Endothelial cell of umbilical vein (primary cell): ENCODE measurements at regions not wholly inside any gene's neighbourhood (a gene's known extent, or its start where the extent isn't known, plus 50 kb on each side); places are given as distances from the start of the nearest gene placed in this dataset.

Experiments
- BruUV-seq: library from RNA; stranded (reverse); fragments of 400-500 nt; replicated peaks from 2 replicates; lab custom pipeline; 2021; lab: Mats Ljungman, UMichigan
- CTCF ChIA-PET: fragments of 300-600, 350-600 bp; sonication (Branson Sonifier 250); formaldehyde crosslinking; loops from one replicate; lab custom pipeline; 2021; ENCODE audit warnings: antibody characterized with exemption, inconsistent platforms; lab: Charles Lee
- POLR2A ChIA-PET: fragments of 300-600, 350-600 bp; sonication (Branson Sonifier 250); formaldehyde crosslinking; loops from one replicate; lab custom pipeline; 2021; ENCODE audit warnings: antibody characterized with exemption, inconsistent platforms; lab: Charles Lee
- DNase-seq: peaks from one replicate; pipeline ENCODE4 v3.0.0-alpha.2; 2011; ENCODE audit warnings: low read depth, low spot score
- FAIRE-seq: peaks from 2 replicates; lab custom pipeline; 2011; peaks lifted over from hg19 to GRCh38; lab: Jason Lieb, UNC
- H2AFZ ChIP-seq: 2 replicates; pipeline ENCODE4 v1.6.0; 2012; ENCODE audit warnings: low read depth, low read length, control low read depth, inconsistent platforms
- H3K27ac ChIP-seq: 2 replicates; pipeline ENCODE4 v1.5.1; 2011; ENCODE audit warnings: low read depth, mild to moderate bottlenecking, control low read depth, low read length, moderate library complexity; ENCODE audit not compliant: insufficient read depth
- H3K27me3 ChIP-seq, 2 experiments: 2 replicates each; pipeline versions ENCODE4 v1.6.0 to v1.6.1; 2011; ENCODE audit warnings: low read length in 2 of 2, mixed read lengths in 1 of 2; ENCODE audit not compliant: control insufficient read depth in 2 of 2, insufficient read depth in 2 of 2
- H3K36me3 ChIP-seq, 2 experiments: 2 replicates in 1 of 2; 3 replicates in 1 of 2; pipeline ENCODE4 v1.5.1; 2011; ENCODE audit warnings: low read length in 2 of 2, mild to moderate bottlenecking in 1 of 2, moderate library complexity in 1 of 2; ENCODE audit not compliant: control insufficient read depth in 2 of 2, insufficient read depth in 2 of 2; ENCODE audit errors: extremely low read depth in 1 of 2
- H3K4me1 ChIP-seq: 3 replicates; pipeline ENCODE4 v1.5.1; 2011; ENCODE audit warnings: mild to moderate bottlenecking, low read length; ENCODE audit not compliant: control insufficient read depth, insufficient read depth; ENCODE audit errors: extremely low read depth
- H3K4me2 ChIP-seq: 2 replicates; pipeline ENCODE4 v1.6.1; 2011; ENCODE audit warnings: low read length, control low read depth, mixed read lengths; ENCODE audit not compliant: insufficient read depth
- H3K4me3 ChIP-seq, 3 experiments: fragments of 200-600 bp in 1 of 3; sonication (generic), shearing (Covaris generic) in 1 of 3; replicated peaks in 1 of 3; 2 replicates each; pipeline ENCODE4 v1.5.1; 2011 to 2016; ENCODE audit warnings: control low read depth in 3 of 3, low read length in 3 of 3, mild to moderate bottlenecking in 2 of 3, inconsistent platforms in 1 of 3, low read depth in 1 of 3, moderate library complexity in 1 of 3; ENCODE audit not compliant: insufficient read depth in 1 of 3
- H3K79me2 ChIP-seq: 2 replicates; pipeline ENCODE4 v1.6.0; 2012; ENCODE audit warnings: low read length, inconsistent platforms; ENCODE audit not compliant: control insufficient read depth, insufficient read depth
- H3K9ac ChIP-seq: replicated peaks from 2 replicates; pipeline ENCODE3; 2011; ENCODE audit warnings: low read length, control low read depth; ENCODE audit not compliant: insufficient read depth; ENCODE audit errors: extremely low read depth
- H3K9me1 ChIP-seq: replicated peaks from 3 replicates; pipeline ENCODE4 v1.6.0; 2011; ENCODE audit warnings: mild to moderate bottlenecking, low read length; ENCODE audit not compliant: control insufficient read depth, insufficient read depth; ENCODE audit errors: extremely low read depth
- H3K9me3 ChIP-seq: replicated peaks from 2 replicates; pipeline ENCODE4 v1.5.1; 2012; ENCODE audit warnings: low read length, inconsistent platforms; ENCODE audit not compliant: control insufficient read depth, insufficient read depth
- H4K20me1 ChIP-seq: replicated peaks from 2 replicates; pipeline ENCODE3; 2011; ENCODE audit warnings: mild to moderate bottlenecking, low read length; ENCODE audit not compliant: control insufficient read depth, insufficient read depth; ENCODE audit errors: extremely low read depth
- EZH2 ChIP-seq: IDR thresholded peaks from 2 replicates; pipeline ENCODE4 v1.6.1; 2012; ENCODE audit warnings: borderline replicate concordance, low read depth, mild to moderate bottlenecking, moderate library complexity, low read length, inconsistent platforms; ENCODE audit not compliant: severe bottlenecking
- FOS ChIP-seq: IDR thresholded peaks from 2 replicates; pipeline ENCODE4 v1.6.1; 2011; ENCODE audit warnings: mild to moderate bottlenecking, low read length, moderate library complexity, borderline replicate concordance; ENCODE audit not compliant: insufficient read depth
- GATA2 ChIP-seq: IDR thresholded peaks from 2 replicates; pipeline ENCODE4 v1.7.0; 2011; ENCODE audit warnings: low read depth, mild to moderate bottlenecking, moderate library complexity, mixed read lengths, low read length; ENCODE audit not compliant: insufficient read length, insufficient read depth
- JUN ChIP-seq: IDR thresholded peaks from 2 replicates; pipeline ENCODE4 v1.6.1; 2011; ENCODE audit warnings: borderline replicate concordance, low read depth; ENCODE audit not compliant: insufficient read length, insufficient read depth
- MYC ChIP-seq: IDR thresholded peaks from one replicate; pipeline ENCODE4 v1.6.1; 2011; ENCODE audit warnings: mild to moderate bottlenecking, low read depth, low read length
- POLR2A ChIP-seq: IDR thresholded peaks from 2 replicates; pipeline ENCODE4 v1.6.1; 2012; ENCODE audit warnings: low read depth, mild to moderate bottlenecking, control low read depth, low read length
- POLR2AphosphoS5 ChIP-seq: IDR thresholded peaks from 2 replicates; pipeline ENCODE4 v1.6.1; 2012; ENCODE audit warnings: low read depth, mild to moderate bottlenecking, control low read depth, low read length, moderate library complexity; ENCODE audit not compliant: insufficient read depth
- dilution Hi-C: fragments of 300-500 bp; cut with MboI; formaldehyde crosslinking; loops from one replicate; pipeline ENCODE4 v1.15.0; 2019; ENCODE audit warnings: low sequenced_read_pairs; ENCODE audit not compliant: extremely low pct_ligation_motif_present
- intact Hi-C: fragments of 100-400 bp; cut with micrococcal nuclease; formaldehyde crosslinking; loops from one replicate; pipeline ENCODE4 v1.10.0; 2022
- TF ChIP-seq, protein P1 (sequence below): IDR thresholded peaks from 2 replicates; pipeline ENCODE4 v1.6.1; 2011; ENCODE audit not compliant: insufficient read depth, insufficient read length
- TF ChIP-seq, protein P2 (sequence below), 2 donors: IDR thresholded peaks; 1 replicate in 1 of 2; 2 replicates in 1 of 2; pipeline ENCODE4 v1.5.1; 2011; ENCODE audit warnings: low read length in 2 of 2, mild to moderate bottlenecking in 2 of 2, moderate library complexity in 2 of 2, control low read depth in 1 of 2, inconsistent platforms in 1 of 2, low read depth in 1 of 2; ENCODE audit not compliant: insufficient read depth in 1 of 2; ENCODE audit errors: extremely low read depth in 1 of 2

DNA sequence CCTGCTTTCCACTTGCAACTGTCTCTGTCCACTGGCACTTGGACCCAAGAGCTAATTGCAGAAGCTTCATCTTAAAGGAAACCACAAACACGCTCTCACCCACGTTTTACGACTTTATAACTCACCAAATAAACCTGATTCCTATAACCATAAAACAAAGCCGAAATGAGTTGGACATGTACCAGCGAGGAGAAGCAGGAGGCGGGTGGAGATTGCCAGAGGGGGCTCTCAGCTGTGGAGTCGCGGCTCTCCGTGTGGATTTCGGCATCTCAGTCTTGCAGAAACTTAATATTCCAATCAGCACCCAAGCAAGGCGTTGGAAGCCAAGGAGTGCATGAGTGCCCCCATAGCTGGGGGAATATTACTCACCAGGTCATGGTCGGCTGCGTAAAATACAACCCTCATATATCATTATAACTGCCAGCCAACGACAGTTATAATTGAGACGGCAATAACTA lies 483.6 kb downstream of the MN1 start:
- H3K9ac ChIP-seq = no peak overlapping the region
- FAIRE-seq = no peak
- BruUV-seq = no TSS peak
- H2AFZ ChIP-seq = no peak overlapping the region
- CTCF ChIA-PET = interaction anchor here (1.3 kb wide), 1 partner anchor 23 kb away, joined by 4 read pairs; no protein-coding TSS in a partner anchor
- no peaks in the 10 kb centered on the region for H3K9me3 ChIP-seq
- no peaks in the 10 kb centered on the region for H3K9me1 ChIP-seq
- H3K4me1 ChIP-seq = no peaks in the 10 kb centered on the region
- no peaks in the 10 kb centered on the region for H4K20me1 ChIP-seq
- no peak for TF ChIP-seq POLR2A
- no peak for TF ChIP-seq MYC
- TF ChIP-seq EZH2 = no peak
- TF ChIP-seq, protein P1, sequence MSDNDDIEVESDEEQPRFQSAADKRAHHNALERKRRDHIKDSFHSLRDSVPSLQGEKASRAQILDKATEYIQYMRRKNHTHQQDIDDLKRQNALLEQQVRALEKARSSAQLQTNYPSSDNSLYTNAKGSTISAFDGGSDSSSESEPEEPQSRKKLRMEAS = no peak
- TF ChIP-seq JUN = no peak
- no peak for TF ChIP-seq FOS
- TF ChIP-seq GATA2 = no peak
- intact Hi-C loops = no loop called here
- no peak for DNase-seq
- peaks cover 0 to 6% of the 10 kb centered on the region in 2 experiments for H3K27me3 ChIP-seq
- no peaks in the 10 kb centered on the region for H3K79me2 ChIP-seq
- dilution Hi-C loops = no loop called here
- no peak overlapping the region for H3K27ac ChIP-seq
- H3K4me3 ChIP-seq = no peak overlapping the region
- POLR2A ChIA-PET = no interaction called here
- H3K36me3 ChIP-seq = no peaks in the 10 kb centered on the region
- no peak overlapping the region for H3K4me2 ChIP-seq

- no peaks in the 10 kb centered on the region for H3K4me1 ChIP-seq
- H3K36me3 ChIP-seq = no peaks in the 10 kb centered on the region
- FAIRE-seq (no peak), DNase-seq (peak; percentile 65)
- intact Hi-C loops (no loop called here), dilution Hi-C loops (no loop called here)
- H3K9me3 ChIP-seq = no peaks in the 10 kb centered on the region
- TF ChIP-seq GATA2 (no peak), MYC (no peak), EZH2 (no peak), JUN (no peak), FOS (no peak), POLR2AphosphoS5 (no peak), POLR2A (no peak)
- TF ChIP-seq, protein P1 = no peak
- TF ChIP-seq, protein P2, sequence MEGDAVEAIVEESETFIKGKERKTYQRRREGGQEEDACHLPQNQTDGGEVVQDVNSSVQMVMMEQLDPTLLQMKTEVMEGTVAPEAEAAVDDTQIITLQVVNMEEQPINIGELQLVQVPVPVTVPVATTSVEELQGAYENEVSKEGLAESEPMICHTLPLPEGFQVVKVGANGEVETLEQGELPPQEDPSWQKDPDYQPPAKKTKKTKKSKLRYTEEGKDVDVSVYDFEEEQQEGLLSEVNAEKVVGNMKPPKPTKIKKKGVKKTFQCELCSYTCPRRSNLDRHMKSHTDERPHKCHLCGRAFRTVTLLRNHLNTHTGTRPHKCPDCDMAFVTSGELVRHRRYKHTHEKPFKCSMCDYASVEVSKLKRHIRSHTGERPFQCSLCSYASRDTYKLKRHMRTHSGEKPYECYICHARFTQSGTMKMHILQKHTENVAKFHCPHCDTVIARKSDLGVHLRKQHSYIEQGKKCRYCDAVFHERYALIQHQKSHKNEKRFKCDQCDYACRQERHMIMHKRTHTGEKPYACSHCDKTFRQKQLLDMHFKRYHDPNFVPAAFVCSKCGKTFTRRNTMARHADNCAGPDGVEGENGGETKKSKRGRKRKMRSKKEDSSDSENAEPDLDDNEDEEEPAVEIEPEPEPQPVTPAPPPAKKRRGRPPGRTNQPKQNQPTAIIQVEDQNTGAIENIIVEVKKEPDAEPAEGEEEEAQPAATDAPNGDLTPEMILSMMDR (IDR thresholded peaks at IDR 0.05; ENCODE audit: extremely low read depth in 1 of 2, insufficient read depth in 1 of 2, low read depth in 1 of 2, low read length in 2 of 2) = no peak
- H4K20me1 ChIP-seq = no peaks in the 10 kb centered on the region
- no peak overlapping the region for H2AFZ ChIP-seq
- no peaks in the 10 kb centered on the region for H3K9me1 ChIP-seq
- H3K27me3 ChIP-seq = peaks cover 0 to 6% of the 10 kb centered on the region in 2 experiments
- no peak overlapping the region for H3K4me2 ChIP-seq
- no peaks in the 10 kb centered on the region for H3K79me2 ChIP-seq
- no peak overlapping the region for H3K4me3 ChIP-seq
- no peak overlapping the region for H3K27ac ChIP-seq
- POLR2A ChIA-PET = interaction anchor here (0.6 kb wide), 1 partner anchor 164 kb away, joined by 5 read pairs; no protein-coding TSS in a partner anchor
- H3K9ac ChIP-seq = no peak overlapping the region
- no TSS peak for BruUV-seq
- CTCF ChIA-PET = no interaction called here
Measured at GRCh38 chr22:27318516-27318915, 483.0 kb downstream of the MN1 start.
